Vagina (tissue), 2 donors: ENCODE measurements at regions not wholly inside any gene's neighbourhood (a gene's known extent, or its start where the extent isn't known, plus 50 kb on each side); places are given as distances from the start of the nearest gene placed in this dataset.

ENCODE experiments used
- DNase-seq, 2 donors: peaks; one replicate each; pipeline ENCODE4 v3.0.0-alpha.2; 2017; ENCODE audit errors: extremely low spot score in 2 of 2
- H3K27ac ChIP-seq: fragments of 200-600 bp; sonication (generic); one replicate; pipeline ENCODE4 v1.5.1; 2019
- H3K27me3 ChIP-seq: fragments of 200-600 bp; sonication (generic); one replicate; pipeline ENCODE4 v1.5.1; 2019
- H3K36me3 ChIP-seq, 2 donors: fragments of 200-600 bp; sonication (generic); one replicate each; pipeline ENCODE4 v1.5.1; 2017 to 2019
- H3K4me1 ChIP-seq: fragments of 200-600 bp; sonication (generic); one replicate; pipeline ENCODE4 v1.5.1; 2019
- H3K4me3 ChIP-seq, 2 donors: fragments of 200-600 bp; sonication (generic); 1 replicate in 1 of 2; 2 replicates in 1 of 2; pipeline ENCODE4 v1.5.1; 2016 to 2019
- H3K9me3 ChIP-seq: fragments of 200-600 bp; sonication (generic); one replicate; pipeline ENCODE4 v1.5.1; 2019
- POLR2A ChIP-seq, 2 donors: fragments of 450-650 bp; IDR thresholded peaks; one replicate each; pipeline ENCODE4 v1.6.1; 2017; ENCODE audit warnings: antibody characterized with exemption in 2 of 2, mild to moderate bottlenecking in 2 of 2, moderate library complexity in 2 of 2
- POLR2AphosphoS5 ChIP-seq, 2 donors: sonication (generic); formaldehyde crosslinking; IDR thresholded peaks; one replicate each; pipeline ENCODE4 v1.9.0; 2017; ENCODE audit warnings: antibody characterized with exemption in 2 of 2, mild to moderate bottlenecking in 2 of 2, low read depth in 1 of 2; ENCODE audit not compliant: insufficient read depth in 1 of 2
- intact Hi-C: fragments of 100-400 bp; cut with DNase I; formaldehyde crosslinking; loops from one replicate; pipeline ENCODE4 v1.15.1; 2023
- TF ChIP-seq, protein P1 (sequence below), 3 experiments: fragments of 450-650 bp in 2 of 3; fragments of 200-600 bp in 1 of 3; sonication (generic) in 1 of 3; IDR thresholded peaks; one replicate each; pipeline ENCODE4 v1.5.1; 2017 to 2019; ENCODE audit warnings: antibody characterized with exemption in 3 of 3, mild to moderate bottlenecking in 2 of 3, moderate library complexity in 2 of 3

DNA sequence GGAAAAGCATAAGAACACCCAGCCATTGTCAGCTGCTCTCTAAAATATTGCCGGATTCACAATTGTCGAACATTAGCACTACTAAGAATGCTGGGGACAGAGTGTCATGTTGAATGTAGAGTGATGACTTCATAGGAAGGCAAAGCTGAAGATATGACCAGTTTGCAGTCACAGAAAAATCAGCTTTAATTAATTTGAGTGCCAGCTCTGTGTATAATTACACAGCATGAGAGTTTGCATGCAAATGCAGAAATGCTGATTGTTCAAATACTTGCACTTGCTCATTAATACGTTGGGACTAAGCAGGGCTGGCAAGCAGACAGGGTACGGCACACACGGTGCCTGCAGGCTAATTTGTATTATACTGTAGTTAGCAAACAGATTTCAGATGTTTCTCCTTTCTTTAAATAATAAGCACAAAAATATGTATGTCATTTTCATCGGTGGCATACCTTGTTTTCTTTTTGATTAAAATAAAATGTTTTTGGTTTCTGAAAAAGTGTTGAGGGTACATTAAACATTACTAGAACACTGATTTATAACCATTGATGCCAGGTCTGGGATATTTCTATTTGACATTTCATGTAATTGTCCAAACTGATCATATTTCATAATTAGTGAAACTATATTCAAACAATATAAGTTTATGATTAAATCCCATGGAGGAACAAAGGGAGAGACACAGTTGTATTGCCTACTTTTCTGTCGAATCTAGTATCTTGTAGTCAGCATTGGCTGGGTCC is 99.8 kb upstream of the ADGRL2 start:
- no peaks in the 10 kb centered on the region for H3K36me3 ChIP-seq
- no peak for DNase-seq
- intact Hi-C loops, result no loop called here
- no peak for TF ChIP-seq POLR2A (IDR thresholded peaks at IDR 0.05)
- TF ChIP-seq, protein P1, sequence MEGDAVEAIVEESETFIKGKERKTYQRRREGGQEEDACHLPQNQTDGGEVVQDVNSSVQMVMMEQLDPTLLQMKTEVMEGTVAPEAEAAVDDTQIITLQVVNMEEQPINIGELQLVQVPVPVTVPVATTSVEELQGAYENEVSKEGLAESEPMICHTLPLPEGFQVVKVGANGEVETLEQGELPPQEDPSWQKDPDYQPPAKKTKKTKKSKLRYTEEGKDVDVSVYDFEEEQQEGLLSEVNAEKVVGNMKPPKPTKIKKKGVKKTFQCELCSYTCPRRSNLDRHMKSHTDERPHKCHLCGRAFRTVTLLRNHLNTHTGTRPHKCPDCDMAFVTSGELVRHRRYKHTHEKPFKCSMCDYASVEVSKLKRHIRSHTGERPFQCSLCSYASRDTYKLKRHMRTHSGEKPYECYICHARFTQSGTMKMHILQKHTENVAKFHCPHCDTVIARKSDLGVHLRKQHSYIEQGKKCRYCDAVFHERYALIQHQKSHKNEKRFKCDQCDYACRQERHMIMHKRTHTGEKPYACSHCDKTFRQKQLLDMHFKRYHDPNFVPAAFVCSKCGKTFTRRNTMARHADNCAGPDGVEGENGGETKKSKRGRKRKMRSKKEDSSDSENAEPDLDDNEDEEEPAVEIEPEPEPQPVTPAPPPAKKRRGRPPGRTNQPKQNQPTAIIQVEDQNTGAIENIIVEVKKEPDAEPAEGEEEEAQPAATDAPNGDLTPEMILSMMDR (IDR thresholded peaks at IDR 0.05), result no peak
- TF ChIP-seq POLR2AphosphoS5 (IDR thresholded peaks at IDR 0.05; ENCODE audit: insufficient read depth in 1 of 2, low read depth in 1 of 2), result no peak
- no peak overlapping the region for H3K27ac ChIP-seq
- H3K4me1 ChIP-seq, result no peaks in the 10 kb centered on the region
- no peaks in the 10 kb centered on the region for H3K27me3 ChIP-seq
- H3K9me3 ChIP-seq, result no peaks in the 10 kb centered on the region
- H3K4me3 ChIP-seq, result peak overlapping the region in 1 of 2 donors; percentile 24

DNA sequence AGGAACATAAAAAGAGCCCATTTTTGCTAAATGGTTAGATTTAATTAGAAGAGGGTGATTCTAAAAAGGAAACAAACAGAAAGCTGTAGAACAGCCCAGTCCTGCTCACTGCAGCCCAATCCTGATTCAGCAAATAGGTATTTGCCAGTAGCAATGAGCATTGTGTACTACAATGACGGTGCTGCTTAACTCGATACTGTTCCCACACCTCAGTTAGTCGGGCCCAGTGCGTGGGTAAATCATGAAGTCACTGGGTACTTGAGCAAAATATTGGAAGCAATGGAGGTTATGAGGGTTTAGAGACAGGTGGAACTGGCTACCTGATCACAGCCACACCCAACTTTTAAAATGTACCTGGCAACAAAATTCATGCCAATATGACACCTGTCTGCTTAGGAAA is 101.5 kb upstream of the ADGRL2 start:
- H3K4me3 ChIP-seq, result peak overlapping the region in 1 of 2 donors; percentile 24
- no peak for DNase-seq
- intact Hi-C loops, result no loop called here
- H3K27me3 ChIP-seq, result no peaks in the 10 kb centered on the region
- no peaks in the 10 kb centered on the region for H3K9me3 ChIP-seq
- TF ChIP-seq POLR2AphosphoS5 (IDR thresholded peaks at IDR 0.05; ENCODE audit: insufficient read depth in 1 of 2, low read depth in 1 of 2) (peak in 1 of 2 donors; percentile 24), POLR2A (IDR thresholded peaks at IDR 0.05) (no peak)
- H3K27ac ChIP-seq, result no peak overlapping the region
- no peaks in the 10 kb centered on the region for H3K4me1 ChIP-seq
- no peaks in the 10 kb centered on the region for H3K36me3 ChIP-seq

DNA sequence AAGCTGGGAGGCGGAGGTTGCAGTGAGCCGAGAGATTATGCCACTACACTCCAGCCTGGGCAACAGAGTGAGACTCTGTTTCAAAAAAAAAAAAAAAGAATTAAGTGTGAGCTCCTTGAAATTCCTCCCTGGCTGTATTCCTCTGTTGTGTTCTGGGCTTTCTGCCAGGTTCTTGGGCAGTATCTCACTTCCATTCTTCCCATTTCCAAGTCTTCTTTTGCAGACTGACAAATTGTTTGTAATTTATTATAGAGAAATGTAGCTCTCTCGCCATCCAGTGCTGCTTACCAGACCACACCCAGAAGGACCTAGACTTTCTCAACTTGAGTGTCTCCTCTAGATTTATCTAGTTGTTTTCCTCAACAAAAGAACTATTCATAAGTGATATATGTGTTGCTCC is 105.0 kb upstream of the ADGRL2 start:
- TF ChIP-seq POLR2A (IDR thresholded peaks at IDR 0.05) (no peak), POLR2AphosphoS5 (IDR thresholded peaks at IDR 0.05; ENCODE audit: insufficient read depth in 1 of 2, low read depth in 1 of 2) (no peak)
- TF ChIP-seq, protein P1 (IDR thresholded peaks at IDR 0.05), result no peak
- Histone ChIP-seq H3K36me3 (no peaks in the 10 kb centered on the region), H3K4me3 (no peak overlapping the region), H3K9me3 (no peaks in the 10 kb centered on the region), H3K27me3 (no peaks in the 10 kb centered on the region), H3K27ac (no peak overlapping the region), H3K4me1 (peaks cover 4% of the 10 kb centered on the region)
- intact Hi-C loops, result no loop called here
- DNase-seq, result no peak

DNA sequence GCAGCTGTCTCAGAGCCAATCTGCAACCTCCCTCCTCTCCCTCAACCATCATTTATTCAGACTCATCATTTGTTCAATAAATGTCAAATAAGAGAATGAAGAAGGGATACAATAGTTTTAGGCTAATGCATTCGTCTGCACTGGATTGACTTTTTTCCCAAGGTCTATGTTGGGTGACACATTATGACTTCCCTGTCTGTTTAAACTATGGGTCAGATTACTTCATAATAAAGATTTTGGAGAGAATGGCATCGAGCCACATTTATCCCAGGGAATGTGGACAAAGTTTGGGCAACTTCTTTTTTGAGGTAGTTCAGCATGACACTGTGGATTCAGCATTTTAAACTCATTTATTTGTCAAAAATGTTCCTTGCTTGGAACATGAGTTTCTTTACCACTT is 107.4 kb upstream of the ADGRL2 start:
- intact Hi-C loops, result no loop called here
- Histone ChIP-seq H3K27me3 (no peaks in the 10 kb centered on the region), H3K36me3 (no peaks in the 10 kb centered on the region), H3K4me3 (no peak overlapping the region), H3K27ac (no peak overlapping the region), H3K9me3 (no peaks in the 10 kb centered on the region), H3K4me1 (peaks cover 7% of the 10 kb centered on the region)
- TF ChIP-seq POLR2AphosphoS5 (IDR thresholded peaks at IDR 0.05; ENCODE audit: insufficient read depth in 1 of 2, low read depth in 1 of 2) (no peak), POLR2A (IDR thresholded peaks at IDR 0.05) (no peak)
- TF ChIP-seq, protein P1 (IDR thresholded peaks at IDR 0.05), result no peak
- no peak for DNase-seq

DNA sequence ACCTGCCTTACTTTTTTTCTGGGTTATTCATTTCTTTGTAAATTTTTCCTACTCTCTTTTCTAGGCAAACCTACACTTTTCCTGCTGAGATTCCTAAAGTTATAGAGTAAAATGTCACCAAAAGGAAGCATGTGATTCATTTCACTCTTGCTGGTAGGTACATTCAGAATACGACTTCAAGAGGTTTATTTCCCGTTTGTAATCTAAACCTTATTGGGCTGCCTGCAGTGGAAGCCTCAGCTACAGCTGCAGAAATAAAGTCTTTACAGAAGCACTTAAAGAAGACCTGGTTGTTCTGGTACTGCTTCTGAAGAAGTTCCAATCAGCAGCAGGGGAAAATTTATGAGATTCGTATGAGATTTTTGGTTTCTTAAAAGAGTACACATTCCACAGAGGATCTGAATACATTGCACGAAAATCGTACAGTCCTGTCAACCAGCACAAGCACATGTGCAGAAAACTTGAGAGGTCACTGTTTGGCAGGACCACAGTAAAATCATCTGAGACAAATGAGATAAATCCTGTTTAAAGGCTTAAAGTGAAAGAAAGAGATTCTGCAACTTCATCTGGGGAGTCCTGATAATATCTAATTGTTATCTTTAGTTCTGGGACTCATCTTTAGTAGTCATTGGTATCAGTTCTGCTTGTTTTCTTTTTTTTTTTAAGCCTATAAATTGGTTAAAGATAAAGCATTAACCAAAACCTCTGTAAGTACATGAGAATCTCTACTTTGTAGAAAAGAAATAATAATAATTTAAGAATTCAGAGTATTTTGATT is 109.9 kb upstream of the ADGRL2 start:
- intact Hi-C loops, result no loop called here
- TF ChIP-seq, protein P1 (IDR thresholded peaks at IDR 0.05), result no peak
- no peak for TF ChIP-seq POLR2A (IDR thresholded peaks at IDR 0.05)
- no peak for TF ChIP-seq POLR2AphosphoS5 (IDR thresholded peaks at IDR 0.05; ENCODE audit: insufficient read depth in 1 of 2, low read depth in 1 of 2)

More for the DNA sequence above, 109.9 kb upstream of the ADGRL2 start:
- H3K27me3 ChIP-seq, result no peaks in the 10 kb centered on the region
- no peaks in the 10 kb centered on the region for H3K36me3 ChIP-seq
- H3K27ac ChIP-seq, result no peak overlapping the region
- H3K9me3 ChIP-seq, result no peaks in the 10 kb centered on the region
- no peak overlapping the region for H3K4me3 ChIP-seq
- DNase-seq, result no peak
- peaks cover 7% of the 10 kb centered on the region for H3K4me1 ChIP-seq
